GM03348 (cell line): ENCODE measurements at regions not wholly inside any gene's neighbourhood (a gene's known extent, or its start where the extent isn't known, plus 50 kb on each side); places are given as distances from the start of the nearest gene placed in this dataset.
"Not testable (repeated sequence)": the region's sequence is repeated elsewhere in the genome, so short reads cannot be mapped to it uniquely, and the experiment has no call there.

ENCODE experiments used
- DNase-seq: peaks from one replicate; pipeline ENCODE4 v3.0.0; 2012; ENCODE audit warnings: low spot score

GRCh38 chr4:14110407-14110806 is 482.9 kb upstream of the BOD1L1 start:
- peak; percentile 25 for DNase-seq

- peak; percentile 28 for DNase-seq
Observed at GRCh38 chr4:14111730-14112181, 484.2 kb upstream of the BOD1L1 start.

GRCh38 chr4:14115106-14115505 is 487.6 kb upstream of the BOD1L1 start:
- no peak for DNase-seq

- DNase-seq = no peak
Observed at GRCh38 chr4:14117575-14118238, 490.2 kb upstream of the BOD1L1 start.

- no peak for DNase-seq
Observed at GRCh38 chr4:14124816-14125215, 497.3 kb upstream of the BOD1L1 start.

- DNase-seq = no peak
Observed at GRCh38 chr4:14125375-14126129, 498.0 kb upstream of the BOD1L1 start.

GRCh38 chr4:14130551-14130950 is 503.0 kb upstream of the BOD1L1 start:
- DNase-seq = peak; percentile 13

- DNase-seq = no peak
Observed at GRCh38 chr4:14131335-14131734, 503.8 kb upstream of the BOD1L1 start.

- DNase-seq = no peak
Observed at GRCh38 chr4:14132301-14132700, 504.8 kb upstream of the BOD1L1 start.

GRCh38 chr4:14138106-14138505 is 510.6 kb upstream of the BOD1L1 start:
- no peak for DNase-seq

- DNase-seq = no peak
Observed at GRCh38 chr4:14143892-14144291, 516.4 kb upstream of the BOD1L1 start.

GRCh38 chr4:14149176-14150053 is 521.9 kb upstream of the BOD1L1 start:
- DNase-seq = no peak

GRCh38 chr4:14151101-14151500 is 523.6 kb upstream of the BOD1L1 start:
- DNase-seq = no peak

- DNase-seq = no peak
Observed at GRCh38 chr4:14152834-14153519, 525.5 kb upstream of the BOD1L1 start.

GRCh38 chr4:14155803-14156202 is 528.3 kb upstream of the BOD1L1 start:
- DNase-seq = no peak

GRCh38 chr4:14157262-14157661 is 529.7 kb upstream of the BOD1L1 start:
- DNase-seq = no peak

GRCh38 chr4:14165222-14165920 is 537.8 kb upstream of the BOD1L1 start:
- no peak for DNase-seq

GRCh38 chr4:14167876-14168510 is 540.5 kb upstream of the BOD1L1 start:
- DNase-seq = no peak

GRCh38 chr4:14168919-14169318 is 541.4 kb upstream of the BOD1L1 start:
- DNase-seq = peak; percentile 26

- DNase-seq = peak; percentile 9
Observed at GRCh38 chr4:14169460-14169859, 541.9 kb upstream of the BOD1L1 start.

GRCh38 chr4:14169940-14170339 is 542.4 kb upstream of the BOD1L1 start:
- DNase-seq = not testable (repeated sequence)
